ENCODE measurements at regions not wholly inside any gene's neighbourhood (a gene's known extent, or its start where the extent isn't known, plus 50 kb on each side); places are given as distances from the start of the nearest gene placed in this dataset.

GRCh38 chr7:52537051-52537450, 498.4 kb upstream of the POM121L12 start:
- TF ChIP-seq GABPA (IDR thresholded peaks at IDR 0.05; ENCODE audit: borderline replicate concordance, insufficient read depth, low read length), result no peak
- no peak for TF ChIP-seq JUND (IDR thresholded peaks at IDR 0.05; ENCODE audit: low read length)
- TF ChIP-seq CHD1 (IDR thresholded peaks at IDR 0.05; ENCODE audit: low read depth, low read length), result no peak
- TF ChIP-seq, protein P1, sequence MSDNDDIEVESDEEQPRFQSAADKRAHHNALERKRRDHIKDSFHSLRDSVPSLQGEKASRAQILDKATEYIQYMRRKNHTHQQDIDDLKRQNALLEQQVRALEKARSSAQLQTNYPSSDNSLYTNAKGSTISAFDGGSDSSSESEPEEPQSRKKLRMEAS (IDR thresholded peaks at IDR 0.05), result no peak
- no peak for TF ChIP-seq TAF7 (optimal IDR thresholded peaks at IDR 0.05; ENCODE audit: borderline replicate concordance, low read depth, low read length)
- no peak for TF ChIP-seq BRCA1 (IDR thresholded peaks at IDR 0.05; ENCODE audit: low read depth, low read length)
- no peak for TF ChIP-seq HDAC6 (IDR thresholded peaks at IDR 0.05; ENCODE audit: low read depth, low read length)
- no peak for TF ChIP-seq SIX5 (IDR thresholded peaks at IDR 0.05; ENCODE audit: low read depth, low read length)
- Histone ChIP-seq H3K4me2 (ENCODE audit: insufficient read depth in 1 of 2, low read depth in 2 of 2, low read length in 2 of 2) (no peak overlapping the region), H4K20me1 (replicated peaks in 1 of 2; ENCODE audit: control insufficient read depth in 1 of 2, insufficient read depth in 2 of 2, low read length in 2 of 2) (no peaks in the 10 kb centered on the region), H3K4me1 (replicated peaks in 1 of 4; ENCODE audit: control insufficient read depth in 3 of 4, insufficient read depth in 4 of 4, low read length in 3 of 4) (peaks cover 0 to 3% (median under 1%) of the 10 kb centered on the region in 4 experiments; a peak in 2 of 7 replicates), H3K56ac (replicated peaks; ENCODE audit: insufficient read length, low read depth, low read length) (no peak overlapping the region), H3K27me3 (replicated peaks in 1 of 4; ENCODE audit: control insufficient read depth in 3 of 4, extremely low read depth in 1 of 4, insufficient read depth in 3 of 4, low read length in 3 of 4) (no peaks in the 10 kb centered on the region), H3K14ac (ENCODE audit: insufficient read length) (no peak overlapping the region), H4K5ac (ENCODE audit: insufficient read length, low read depth, low read length) (no peak overlapping the region), H3K18ac (ENCODE audit: extremely low read depth, low read length) (no peak overlapping the region), H3K27ac (ENCODE audit: low read depth, low read length) (no peak overlapping the region), H3K4ac (replicated peaks; ENCODE audit: insufficient read length, low read depth, low read length) (no peak overlapping the region), H3K9ac (replicated peaks in 1 of 4; ENCODE audit: extremely low read depth in 1 of 4, low read depth in 3 of 4, low read length in 3 of 4) (no peak overlapping the region), H3K36me3 (ENCODE audit: control insufficient read depth in 2 of 4, insufficient read depth in 4 of 4, low read length in 3 of 4) (peaks cover 0 to 2% (median 0%) of the 10 kb centered on the region in 4 experiments; a peak in 3 of 8 replicates), H2BK12ac (ENCODE audit: low read depth, low read length) (no peak overlapping the region), H2BK15ac (ENCODE audit: low read length) (no peak overlapping the region), H2BK120ac (replicated peaks; ENCODE audit: low read depth, low read length) (no peak overlapping the region), H3K9me3 (ENCODE audit: insufficient read depth in 2 of 2, low read depth in 1 of 2, low read length in 1 of 2) (peaks cover 4 to 8% of the 10 kb centered on the region in 2 experiments; a peak in 2 of 4 replicates), H2AFZ (ENCODE audit: low read length) (no peak overlapping the region), H3K23me2 (ENCODE audit: low read depth, low read length) (no peaks in the 10 kb centered on the region), H2BK5ac (ENCODE audit: low read depth, low read length) (no peak overlapping the region), H3K79me2 (ENCODE audit: control insufficient read depth in 1 of 2, insufficient read depth in 2 of 2, low read length in 2 of 2) (no peaks in the 10 kb centered on the region), H3K4me3 (ENCODE audit: extremely low read depth in 1 of 4, insufficient read depth in 2 of 4, low read depth in 3 of 4, low read length in 4 of 4) (no peak overlapping the region), H2BK20ac (ENCODE audit: low read length) (no peak overlapping the region), H3K79me1 (ENCODE audit: low read depth, low read length) (no peaks in the 10 kb centered on the region), H2AK5ac (ENCODE audit: low read depth, low read length) (no peak overlapping the region), H4K91ac (replicated peaks; ENCODE audit: insufficient read length, low read length) (no peak overlapping the region), H3K23ac (ENCODE audit: insufficient read length) (no peak overlapping the region), H4K8ac (ENCODE audit: extremely low read depth, insufficient read depth, low read length) (no peak overlapping the region)
- CTCF ChIA-PET (ENCODE audit: partially characterized antibody), result no interaction called here
- FAIRE-seq (no peak), DNase-seq (ENCODE audit: low read depth in 1 of 2, low spot score in 2 of 2) (no peak)
- POLR2A ChIA-PET (ENCODE audit: partially characterized antibody), result no interaction called here
- WGBS, 2 experiments (ENCODE audit: extremely low coverage in 1 of 2, insufficient coverage in 1 of 2, insufficient read length in 1 of 2, insufficient replicate concordance in 2 of 2, low coverage in 1 of 2, low lambda C conversion rate in 2 of 2, missing lambda C conversion rate in 1 of 2), result 83% methylated on average over 4 of the region's 4 CpGs; no CpG with 5 or more reads in 1 of the 2 experiments

Measured in H1 (cell line).